ENCODE measurements at regions not wholly inside any gene's neighbourhood (a gene's known extent, or its start where the extent isn't known, plus 50 kb on each side); places are given as distances from the start of the nearest gene placed in this dataset.
"Not testable (repeated sequence)": the region's sequence is repeated elsewhere in the genome, so short reads cannot be mapped to it uniquely, and the experiment has no call there.

DNA sequence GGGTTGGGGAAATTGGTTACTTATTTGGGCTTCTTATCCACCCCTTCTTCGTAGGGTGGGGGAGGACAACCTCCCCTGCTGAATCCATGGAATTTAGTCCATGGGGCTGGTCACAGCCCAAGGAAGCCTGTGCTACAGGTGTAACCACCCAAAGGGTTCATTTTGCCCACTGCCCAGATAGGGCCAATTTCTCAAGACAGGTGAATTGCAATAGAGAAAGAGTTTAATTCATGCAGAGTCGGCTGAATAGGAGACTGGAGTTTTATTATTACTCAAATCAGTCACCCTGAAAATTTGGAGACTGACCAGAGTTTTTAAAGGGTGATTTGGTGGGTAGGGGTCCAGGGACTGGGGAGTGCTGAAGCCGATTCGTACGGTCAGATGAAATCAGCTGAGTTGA lies 101.5 kb upstream of the HS3ST2 start:
- Histone ChIP-seq H3K14ac (ENCODE audit: insufficient read depth, low read length) (no peak overlapping the region), H2BK15ac (ENCODE audit: low read depth, low read length) (no peak overlapping the region), H3K79me1 (ENCODE audit: insufficient read depth, low read depth, low read length, poor library complexity, severe bottlenecking) (no peaks in the 10 kb centered on the region), H3K4me2 (ENCODE audit: insufficient read depth, insufficient read length, low read length) (no peak overlapping the region), H4K20me1 (ENCODE audit: control insufficient read depth, insufficient read depth, insufficient read length) (no peaks in the 10 kb centered on the region), H2BK120ac (ENCODE audit: low read depth, low read length, poor library complexity, severe bottlenecking) (no peak overlapping the region), H3K79me2 (ENCODE audit: insufficient read depth, low read length) (no peaks in the 10 kb centered on the region), H3T11ph (ENCODE audit: low read length) (no peak overlapping the region), H3K23ac (ENCODE audit: insufficient read length, low read depth, low read length) (no peak overlapping the region), H4K91ac (ENCODE audit: insufficient read length, low read depth, low read length) (no peak overlapping the region), H2AFZ (ENCODE audit: low read length) (no peak overlapping the region), H3K9ac (ENCODE audit: extremely low read depth, insufficient read length, low read length) (no peak overlapping the region), H4K8ac (replicated peaks; ENCODE audit: insufficient read length, low read depth, low read length) (no peak overlapping the region), H3K18ac (ENCODE audit: insufficient read length, low read depth, low read length) (no peak overlapping the region), H3K56ac (ENCODE audit: insufficient read length, low read depth, low read length) (no peak overlapping the region), H3K27me3 (ENCODE audit: insufficient read depth, low read length) (no peaks in the 10 kb centered on the region), H3K27ac (ENCODE audit: insufficient read length, low read depth, low read length) (no peak overlapping the region), H3K23me2 (ENCODE audit: insufficient read length, low read depth, low read length, poor library complexity, severe bottlenecking) (no peaks in the 10 kb centered on the region), H3K4me1 (ENCODE audit: insufficient read depth, low read length) (no peaks in the 10 kb centered on the region), H2AK5ac (ENCODE audit: insufficient read length, low read length) (no peak overlapping the region), H2BK12ac (ENCODE audit: insufficient read length, low read depth, low read length) (no peak overlapping the region), H3K9me3 (ENCODE audit: control insufficient read depth, low read depth, low read length) (peaks cover 10% of the 10 kb centered on the region), H3K4ac (ENCODE audit: low read depth, low read length) (no peak overlapping the region), H2BK20ac (ENCODE audit: low read depth, low read length, poor library complexity, severe bottlenecking) (no peak overlapping the region), H2BK5ac (ENCODE audit: insufficient read length, low read length) (no peak overlapping the region), H4K5ac (ENCODE audit: insufficient read length, low read depth, low read length) (no peak overlapping the region)
- peaks cover 6 to 10% of the 10 kb centered on the region in 2 experiments; a peak in 3 of 4 replicates for H3K4me1 Mint-ChIP-seq
- no peak overlapping the region for H3K4me3 Mint-ChIP-seq
- H3K27ac Mint-ChIP-seq: no peak overlapping the region; a peak in 1 of 7 replicates
- WGBS (ENCODE audit: extremely low coverage, insufficient read length, low lambda C conversion rate): no CpG with 5 or more reads among the region's 5 CpGs
- TF ChIP-seq, protein P1, sequence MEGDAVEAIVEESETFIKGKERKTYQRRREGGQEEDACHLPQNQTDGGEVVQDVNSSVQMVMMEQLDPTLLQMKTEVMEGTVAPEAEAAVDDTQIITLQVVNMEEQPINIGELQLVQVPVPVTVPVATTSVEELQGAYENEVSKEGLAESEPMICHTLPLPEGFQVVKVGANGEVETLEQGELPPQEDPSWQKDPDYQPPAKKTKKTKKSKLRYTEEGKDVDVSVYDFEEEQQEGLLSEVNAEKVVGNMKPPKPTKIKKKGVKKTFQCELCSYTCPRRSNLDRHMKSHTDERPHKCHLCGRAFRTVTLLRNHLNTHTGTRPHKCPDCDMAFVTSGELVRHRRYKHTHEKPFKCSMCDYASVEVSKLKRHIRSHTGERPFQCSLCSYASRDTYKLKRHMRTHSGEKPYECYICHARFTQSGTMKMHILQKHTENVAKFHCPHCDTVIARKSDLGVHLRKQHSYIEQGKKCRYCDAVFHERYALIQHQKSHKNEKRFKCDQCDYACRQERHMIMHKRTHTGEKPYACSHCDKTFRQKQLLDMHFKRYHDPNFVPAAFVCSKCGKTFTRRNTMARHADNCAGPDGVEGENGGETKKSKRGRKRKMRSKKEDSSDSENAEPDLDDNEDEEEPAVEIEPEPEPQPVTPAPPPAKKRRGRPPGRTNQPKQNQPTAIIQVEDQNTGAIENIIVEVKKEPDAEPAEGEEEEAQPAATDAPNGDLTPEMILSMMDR (conservative IDR thresholded peaks at IDR 0.05): no peak
- peaks cover 15 to 18% of the 10 kb centered on the region in 2 experiments for H3K9me3 Mint-ChIP-seq
- DNase-seq: no peak
- no peaks in the 10 kb centered on the region; the same call in none of the 2 replicates for H3K27me3 Mint-ChIP-seq (ENCODE audit: low read depth)
- peaks cover 7 to 15% (median 8%) of the 10 kb centered on the region in 3 experiments for H3K36me3 Mint-ChIP-seq (ENCODE audit: insufficient read depth in 1 of 3, low read depth in 3 of 3)

DNA sequence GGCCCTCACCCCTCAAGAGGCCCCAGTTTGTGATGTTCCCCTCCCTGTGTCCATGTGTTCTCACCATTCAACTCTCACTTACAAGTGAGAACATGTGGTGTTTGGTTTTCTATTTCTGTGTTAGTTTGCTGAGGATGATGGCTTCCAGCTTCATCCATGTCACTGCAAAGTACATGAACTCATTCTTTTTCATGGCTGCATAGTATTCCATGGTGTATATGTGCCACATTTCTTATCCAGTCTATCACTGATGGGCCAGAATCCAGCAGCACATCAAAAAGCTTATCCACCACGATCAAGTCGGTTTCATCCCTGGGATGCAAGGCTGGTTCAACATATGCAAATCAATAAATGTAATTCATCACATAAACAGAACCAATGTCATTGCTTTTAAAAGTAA lies 95.4 kb upstream of the HS3ST2 start:
- H4K20me1 ChIP-seq (ENCODE audit: control insufficient read depth, insufficient read depth, insufficient read length); H2BK15ac ChIP-seq (ENCODE audit: low read depth, low read length); H3K18ac ChIP-seq (ENCODE audit: insufficient read length, low read depth, low read length); H3K27ac ChIP-seq (ENCODE audit: insufficient read length, low read depth, low read length); H3K4me3 Mint-ChIP-seq; H2AFZ ChIP-seq (ENCODE audit: low read length); H3K56ac ChIP-seq (ENCODE audit: insufficient read length, low read depth, low read length); H3K9me3 Mint-ChIP-seq; H3K23ac ChIP-seq (ENCODE audit: insufficient read length, low read depth, low read length); H4K5ac ChIP-seq (ENCODE audit: insufficient read length, low read depth, low read length); H3K23me2 ChIP-seq (ENCODE audit: insufficient read length, low read depth, low read length, poor library complexity, severe bottlenecking); DNase-seq; H3K4me2 ChIP-seq (ENCODE audit: insufficient read depth, insufficient read length, low read length); H2BK12ac ChIP-seq (ENCODE audit: insufficient read length, low read depth, low read length); H3K27ac Mint-ChIP-seq; H2BK20ac ChIP-seq (ENCODE audit: low read depth, low read length, poor library complexity, severe bottlenecking); H3K9ac ChIP-seq (ENCODE audit: extremely low read depth, insufficient read length, low read length); H3K27me3 Mint-ChIP-seq (ENCODE audit: low read depth); H2AK5ac ChIP-seq (ENCODE audit: insufficient read length, low read length); H3K14ac ChIP-seq (ENCODE audit: insufficient read depth, low read length); H4K8ac ChIP-seq (replicated peaks; ENCODE audit: insufficient read length, low read depth, low read length); H3T11ph ChIP-seq (ENCODE audit: low read length); H2BK5ac ChIP-seq (ENCODE audit: insufficient read length, low read length); H3K79me2 ChIP-seq (ENCODE audit: insufficient read depth, low read length); H3K36me3 Mint-ChIP-seq (ENCODE audit: insufficient read depth in 1 of 3, low read depth in 3 of 3); H3K4ac ChIP-seq (ENCODE audit: low read depth, low read length); H3K27me3 ChIP-seq (ENCODE audit: insufficient read depth, low read length); H3K4me1 ChIP-seq (ENCODE audit: insufficient read depth, low read length); H3K9me3 ChIP-seq (ENCODE audit: control insufficient read depth, low read depth, low read length); H3K79me1 ChIP-seq (ENCODE audit: insufficient read depth, low read depth, low read length, poor library complexity, severe bottlenecking); H2BK120ac ChIP-seq (ENCODE audit: low read depth, low read length, poor library complexity, severe bottlenecking); H4K91ac ChIP-seq (ENCODE audit: insufficient read length, low read depth, low read length): not testable (repeated sequence)
- no CpG with 5 or more reads among the region's 2 CpGs for WGBS (ENCODE audit: extremely low coverage, insufficient read length, low lambda C conversion rate)
- peaks cover 14 to 17% of the 10 kb centered on the region in 2 experiments for H3K4me1 Mint-ChIP-seq
